Endodermal cell (in vitro differentiated cells): ENCODE measurements at regions not wholly inside any gene's neighbourhood (a gene's known extent, or its start where the extent isn't known, plus 50 kb on each side); places are given as distances from the start of the nearest gene placed in this dataset.

ENCODE experiments used
- DNase-seq: peaks from one replicate; pipeline ENCODE4 v3.0.0-alpha.2; 2017
- H3K27ac ChIP-seq: 2 replicates; pipeline ENCODE4 v1.5.1; 2013; ENCODE audit warnings: mild to moderate bottlenecking, low read depth, low read length, moderate library complexity
- H3K27me3 ChIP-seq: 2 replicates; pipeline ENCODE4 v1.6.1; 2013; ENCODE audit warnings: mild to moderate bottlenecking, low read length, moderate library complexity; ENCODE audit not compliant: insufficient read depth, control insufficient read depth, poor library complexity, severe bottlenecking
- H3K36me3 ChIP-seq: 2 replicates; pipeline ENCODE4 v1.7.0; 2013; ENCODE audit warnings: mild to moderate bottlenecking, low read length, moderate library complexity; ENCODE audit not compliant: control insufficient read depth, insufficient read depth
- H3K4me1 ChIP-seq: one replicate; pipeline ENCODE4 v1.7.0; 2013; ENCODE audit warnings: low read length; ENCODE audit not compliant: control insufficient read depth, insufficient read depth
- H3K4me3 ChIP-seq: 2 replicates; pipeline ENCODE4 v1.5.1; 2013; ENCODE audit warnings: mild to moderate bottlenecking, low read length, moderate library complexity
- H3K9ac ChIP-seq: 2 replicates; pipeline ENCODE4 v1.6.1; 2013; ENCODE audit warnings: mild to moderate bottlenecking, low read length, moderate library complexity; ENCODE audit not compliant: poor library complexity, severe bottlenecking; ENCODE audit errors: extremely low read depth
- H3K9me3 ChIP-seq: 2 replicates; pipeline ENCODE4 v1.6.1; 2013; ENCODE audit warnings: mild to moderate bottlenecking, low read length, moderate library complexity; ENCODE audit not compliant: control insufficient read depth
- H3K27ac Mint-ChIP-seq: 2 replicates; pipeline ENCODE4 v1.8.0; 2020; ENCODE audit warnings: mixed read lengths
- H3K27me3 Mint-ChIP-seq: 2 replicates; pipeline ENCODE4 v1.8.0; 2021; ENCODE audit warnings: mild to moderate bottlenecking, mixed read lengths; ENCODE audit not compliant: insufficient read depth
- H3K36me3 Mint-ChIP-seq: 2 replicates; pipeline ENCODE4 v1.8.0; 2020; ENCODE audit warnings: low read depth, mixed read lengths
- H3K4me1 Mint-ChIP-seq: 2 replicates; pipeline ENCODE4 v1.8.0; 2020; ENCODE audit warnings: mixed read lengths
- H3K4me3 Mint-ChIP-seq: 2 replicates; pipeline ENCODE4 v1.8.0; 2020; ENCODE audit warnings: mild to moderate bottlenecking, moderate library complexity, mixed read lengths
- H3K9me3 Mint-ChIP-seq: 2 replicates; pipeline ENCODE4 v1.8.0; 2020; ENCODE audit warnings: mild to moderate bottlenecking, mixed read lengths
- WGBS, 2 experiments: methylation state at CpG; one replicate each; pipeline versions ENCODE4 v1.1.5 to v1.1.7; 2013; ENCODE audit warnings: missing lambda C conversion rate in 2 of 2, mixed read lengths in 1 of 2; ENCODE audit not compliant: insufficient coverage in 1 of 2, insufficient read length in 1 of 2; 5-methylcytosine and 5-hydroxymethylcytosine counted together
- TF ChIP-seq, protein P1 (sequence below): fragments of 200-600 bp; sonication (generic); conservative IDR thresholded peaks from 2 replicates; pipeline ENCODE4 v1.5.0; 2021; ENCODE audit warnings: antibody characterized with exemption, mild to moderate bottlenecking

DNA sequence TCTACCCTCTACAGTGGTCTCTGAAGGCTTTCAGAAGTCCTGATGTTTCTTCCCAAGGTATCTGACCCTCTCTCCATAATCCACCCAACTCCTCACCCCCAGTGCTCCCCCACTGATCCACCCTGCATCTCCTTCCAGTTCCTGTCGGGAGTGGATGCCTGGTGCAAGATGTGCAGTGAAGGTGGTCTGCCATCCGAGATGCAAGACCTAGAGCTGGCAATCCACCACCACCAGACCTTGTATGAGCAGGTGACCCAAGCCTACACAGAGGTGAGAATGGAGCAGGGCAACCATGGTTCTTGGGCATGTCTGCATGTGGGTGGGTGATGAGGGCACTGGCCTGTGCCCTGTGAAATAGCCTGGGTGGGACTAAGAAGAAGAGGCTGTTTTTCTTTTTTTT is 337.8 kb upstream of the ROPN1 start:
- no peaks in the 10 kb centered on the region for H3K9me3 ChIP-seq
- Mint-ChIP-seq H3K4me3 (no peak overlapping the region), H3K4me1 (no peaks in the 10 kb centered on the region), H3K27ac (no peak overlapping the region), H3K9me3 (no peaks in the 10 kb centered on the region), H3K27me3 (no peaks in the 10 kb centered on the region), H3K36me3 (no peaks in the 10 kb centered on the region)
- no peak overlapping the region for H3K4me3 ChIP-seq
- peak; percentile 30 for DNase-seq
- H3K27ac ChIP-seq: no peak overlapping the region
- TF ChIP-seq, protein P1, sequence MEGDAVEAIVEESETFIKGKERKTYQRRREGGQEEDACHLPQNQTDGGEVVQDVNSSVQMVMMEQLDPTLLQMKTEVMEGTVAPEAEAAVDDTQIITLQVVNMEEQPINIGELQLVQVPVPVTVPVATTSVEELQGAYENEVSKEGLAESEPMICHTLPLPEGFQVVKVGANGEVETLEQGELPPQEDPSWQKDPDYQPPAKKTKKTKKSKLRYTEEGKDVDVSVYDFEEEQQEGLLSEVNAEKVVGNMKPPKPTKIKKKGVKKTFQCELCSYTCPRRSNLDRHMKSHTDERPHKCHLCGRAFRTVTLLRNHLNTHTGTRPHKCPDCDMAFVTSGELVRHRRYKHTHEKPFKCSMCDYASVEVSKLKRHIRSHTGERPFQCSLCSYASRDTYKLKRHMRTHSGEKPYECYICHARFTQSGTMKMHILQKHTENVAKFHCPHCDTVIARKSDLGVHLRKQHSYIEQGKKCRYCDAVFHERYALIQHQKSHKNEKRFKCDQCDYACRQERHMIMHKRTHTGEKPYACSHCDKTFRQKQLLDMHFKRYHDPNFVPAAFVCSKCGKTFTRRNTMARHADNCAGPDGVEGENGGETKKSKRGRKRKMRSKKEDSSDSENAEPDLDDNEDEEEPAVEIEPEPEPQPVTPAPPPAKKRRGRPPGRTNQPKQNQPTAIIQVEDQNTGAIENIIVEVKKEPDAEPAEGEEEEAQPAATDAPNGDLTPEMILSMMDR: no peak
- no peak overlapping the region for H3K9ac ChIP-seq
- H3K27me3 ChIP-seq: no peaks in the 10 kb centered on the region
- WGBS, 2 experiments: 91% methylated on average over 2 of the region's 2 CpGs; no CpG with 5 or more reads in 1 of the 2 experiments
- H3K4me1 ChIP-seq: peaks cover 2% of the 10 kb centered on the region
- H3K36me3 ChIP-seq: no peaks in the 10 kb centered on the region

DNA sequence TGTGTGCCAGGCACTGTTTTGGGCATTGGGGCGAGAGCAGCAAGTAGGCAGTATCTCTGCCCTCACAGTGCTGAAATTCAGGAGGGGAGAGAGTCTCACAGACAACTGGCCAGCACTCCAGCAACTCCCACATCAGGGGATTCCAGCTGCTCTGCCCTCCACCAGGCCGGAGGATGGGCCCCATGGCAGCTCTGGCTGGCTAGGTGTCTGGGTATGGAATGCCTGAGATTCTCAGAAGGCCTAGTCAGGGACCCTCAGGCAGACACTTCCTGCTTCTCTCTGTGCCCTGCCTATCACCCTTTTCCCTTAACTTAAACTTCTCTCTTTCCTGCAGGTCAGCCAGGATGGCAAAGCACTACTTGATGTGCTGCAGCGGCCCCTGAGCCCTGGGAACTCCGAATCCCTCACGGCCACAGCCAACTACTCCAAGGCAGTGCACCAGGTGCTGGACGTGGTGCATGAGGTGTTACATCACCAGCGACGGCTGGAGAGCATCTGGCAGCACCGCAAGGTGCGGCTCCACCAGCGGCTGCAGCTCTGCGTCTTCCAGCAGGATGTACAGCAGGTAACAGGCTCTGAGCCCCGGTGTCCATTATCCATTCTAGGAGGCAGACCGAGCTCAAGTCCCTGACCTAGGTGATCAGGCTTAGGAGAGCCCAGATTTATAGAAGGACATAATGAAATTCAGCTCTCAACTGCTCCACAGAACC is 342.2 kb upstream of the ROPN1 start:
- H3K4me3 Mint-ChIP-seq: no peak overlapping the region
- WGBS, 2 experiments: 93 to 94% methylated on average over 10 to 14 of the region's 14 CpGs
- H3K27ac ChIP-seq: no peak overlapping the region
- H3K27me3 ChIP-seq: no peaks in the 10 kb centered on the region
- H3K4me1 ChIP-seq: no peaks in the 10 kb centered on the region
- no peaks in the 10 kb centered on the region for H3K36me3 ChIP-seq
- H3K4me1 Mint-ChIP-seq: no peaks in the 10 kb centered on the region
- H3K9ac ChIP-seq: no peak overlapping the region
- no peaks in the 10 kb centered on the region for H3K27me3 Mint-ChIP-seq
- peak; percentile 49 for DNase-seq
- no peak overlapping the region for H3K4me3 ChIP-seq
- no peak overlapping the region for H3K27ac Mint-ChIP-seq
- TF ChIP-seq, protein P1: no peak
- no peaks in the 10 kb centered on the region for H3K9me3 ChIP-seq
- no peaks in the 10 kb centered on the region for H3K36me3 Mint-ChIP-seq
- H3K9me3 Mint-ChIP-seq: no peaks in the 10 kb centered on the region

DNA sequence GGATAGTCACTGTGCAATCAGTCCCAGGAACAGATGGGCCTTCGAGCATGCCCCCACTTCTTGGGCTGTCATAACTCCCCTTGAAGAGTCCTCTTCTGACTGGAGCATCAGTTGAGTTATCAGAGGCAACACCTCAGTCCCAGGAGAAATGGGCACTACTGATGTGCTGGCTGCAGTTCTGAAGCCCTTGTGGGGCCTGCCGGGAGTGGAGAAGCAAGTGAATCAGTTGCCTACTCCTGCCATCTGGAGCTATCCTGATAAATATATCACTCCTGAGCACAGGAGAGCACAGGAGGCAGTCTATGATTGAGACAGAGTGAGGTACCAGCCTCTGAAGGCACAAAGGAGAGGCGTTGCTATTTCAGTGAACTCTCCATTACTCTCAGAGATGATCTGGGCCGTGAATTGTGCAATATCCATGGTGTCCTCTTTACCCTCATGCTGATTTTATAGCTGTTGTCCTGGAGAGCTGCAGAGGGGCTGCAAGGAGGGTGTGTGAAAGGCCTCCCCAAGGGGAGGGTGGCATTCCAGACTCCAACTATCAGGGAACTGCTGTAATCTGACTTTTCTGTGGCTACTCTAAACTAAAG is 344.2 kb upstream of the ROPN1 start:
- H3K4me1 Mint-ChIP-seq: no peaks in the 10 kb centered on the region
- no peaks in the 10 kb centered on the region for H3K9me3 Mint-ChIP-seq
- no peak overlapping the region for H3K9ac ChIP-seq
- H3K27ac Mint-ChIP-seq: no peak overlapping the region
- peak; percentile 10 for DNase-seq
- no peaks in the 10 kb centered on the region for H3K27me3 ChIP-seq
- H3K36me3 Mint-ChIP-seq: no peaks in the 10 kb centered on the region
- no peaks in the 10 kb centered on the region for H3K36me3 ChIP-seq
- no peak overlapping the region for H3K27ac ChIP-seq
- no peak overlapping the region for H3K4me3 Mint-ChIP-seq
- no peaks in the 10 kb centered on the region for H3K27me3 Mint-ChIP-seq
- H3K4me1 ChIP-seq: no peaks in the 10 kb centered on the region
- TF ChIP-seq, protein P1: no peak
- no peaks in the 10 kb centered on the region for H3K9me3 ChIP-seq
- no peak overlapping the region for H3K4me3 ChIP-seq
- WGBS, 2 experiments: 92 to 100% methylated on average over 1 to 4 of the region's 4 CpGs
